Stomach (tissue), 8 donors: ENCODE measurements at regions not wholly inside any gene's neighbourhood (a gene's known extent, or its start where the extent isn't known, plus 50 kb on each side); places are given as distances from the start of the nearest gene placed in this dataset.

Experiments
- DNase-seq, 2 donors: peaks; one replicate each; pipeline versions ENCODE4 v3.0.0 to v3.0.0-alpha.2; 2013 to 2019
- H3K27ac ChIP-seq, 5 donors: fragments of 200-600 bp in 4 of 5; sonication (generic) in 4 of 5; one replicate each; pipeline ENCODE4 v1.5.1; 2013 to 2019; ENCODE audit warnings: mild to moderate bottlenecking in 1 of 5, moderate library complexity in 1 of 5
- H3K27me3 ChIP-seq, 3 donors: fragments of 200-600 bp; sonication (generic); one replicate each; pipeline ENCODE4 v1.5.1; 2017 to 2019; ENCODE audit warnings: mixed run types in 1 of 3
- H3K36me3 ChIP-seq, 4 donors: fragments of 200-600 bp; sonication (generic); 1 replicate in 3 of 4; 2 replicates in 1 of 4; pipeline ENCODE4 v1.5.1; 2016 to 2019
- H3K4me1 ChIP-seq, 4 donors: fragments of 200-600 bp; sonication (generic); one replicate each; pipeline ENCODE4 v1.5.1; 2016 to 2019
- H3K4me3 ChIP-seq, 4 donors: fragments of 200-600 bp; sonication (generic) in 3 of 4; one replicate each; pipeline ENCODE4 v1.5.1; 2016 to 2019; ENCODE audit warnings: mild to moderate bottlenecking in 1 of 4
- H3K9me3 ChIP-seq, 4 donors: fragments of 200-600 bp; sonication (generic); one replicate each; pipeline ENCODE4 v1.5.1; 2016 to 2019
- CTCF ChIP-seq, 7 experiments: fragments of 450-650 bp in 4 of 7; fragments of 200-600 bp in 3 of 7; sonication (generic) in 3 of 7; IDR thresholded peaks; one replicate each; pipeline ENCODE4 v1.5.1; 2016 to 2019; ENCODE audit warnings: antibody characterized with exemption in 7 of 7, control low read depth in 2 of 7, mild to moderate bottlenecking in 1 of 7
- EP300 ChIP-seq: sonication (generic); formaldehyde crosslinking; IDR thresholded peaks from one replicate; pipeline ENCODE4 v1.6.1; 2017; ENCODE audit warnings: antibody characterized with exemption
- POLR2A ChIP-seq, 4 donors: fragments of 450-650 bp; IDR thresholded peaks; one replicate each; pipeline ENCODE4 v1.6.1; 2016; ENCODE audit warnings: antibody characterized with exemption in 4 of 4, control low read depth in 2 of 4, mild to moderate bottlenecking in 1 of 4, moderate library complexity in 1 of 4
- POLR2AphosphoS5 ChIP-seq, 3 donors: sonication (generic); formaldehyde crosslinking; IDR thresholded peaks; one replicate each; pipeline ENCODE4 v1.6.1; 2016; ENCODE audit warnings: antibody characterized with exemption in 3 of 3
- WGBS, 5 donors: extraction: QIAGEN DNeasy Blood & Tissue Kit in 3 of 5; methylation state at CpG; one replicate each; pipeline versions ENCODE4 v1.1.5 to v1.1.7; 2013 to 2018; 5-methylcytosine and 5-hydroxymethylcytosine counted together
- intact Hi-C: fragments of 100-400 bp; cut with DNase I; formaldehyde crosslinking; loops from one replicate; pipeline ENCODE4 v1.15.1; 2023; ENCODE audit warnings: low total_unique reads
- donor health status: healthy with polysubstance abuse.
- donor health status: Bipolar disorder and iron deficiency.
- donor health status: healthy.

DNA sequence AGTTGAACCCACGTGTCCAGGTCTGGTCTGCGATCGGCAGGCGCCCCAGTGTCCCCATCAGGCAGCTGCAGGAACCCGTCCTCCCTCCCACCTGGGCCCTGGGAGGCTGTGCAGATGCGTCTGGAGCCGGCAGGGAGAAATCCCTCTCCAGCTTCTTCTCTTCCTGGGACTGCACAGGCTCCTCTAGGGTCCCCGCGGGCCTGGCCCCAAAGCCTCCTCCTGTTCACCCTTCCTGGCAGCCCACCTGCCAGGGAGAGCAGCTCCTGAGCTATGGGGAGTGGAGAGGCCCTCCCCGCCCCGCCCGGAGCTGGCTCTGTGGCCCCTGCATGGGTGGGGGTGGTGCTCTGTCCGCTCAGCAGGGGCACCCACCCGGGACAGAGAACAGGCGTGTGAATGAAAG is 179.2 kb upstream of the ALKAL2 start:
- no peaks in the 10 kb centered on the region for H3K36me3 ChIP-seq
- no peak for DNase-seq
- no peak overlapping the region for H3K4me3 ChIP-seq
- peaks cover 0 to 71% (median 23%) of the 10 kb centered on the region in 3 donors for H3K27me3 ChIP-seq
- H3K9me3 ChIP-seq = no peaks in the 10 kb centered on the region
- TF ChIP-seq CTCF (IDR thresholded peaks at IDR 0.05) (no peak), POLR2AphosphoS5 (IDR thresholded peaks at IDR 0.05) (no peak), POLR2A (IDR thresholded peaks at IDR 0.05) (no peak), EP300 (no peak)
- no peak overlapping the region for H3K27ac ChIP-seq
- intact Hi-C loops = no loop called here
- peaks cover 0 to 13% (median 5%) of the 10 kb centered on the region in 4 donors for H3K4me1 ChIP-seq
- 67 to 80% (median 71%) methylated on average over 12 to 15 of the region's 15 CpGs for WGBS, 5 donors

- H3K9me3 ChIP-seq = no peaks in the 10 kb centered on the region
- intact Hi-C loops = no loop called here
- no peaks in the 10 kb centered on the region for H3K36me3 ChIP-seq
- no peak for DNase-seq
- 79 to 89% (median 88%) methylated on average over 16 to 19 of the region's 19 CpGs for WGBS, 5 donors
- no peak overlapping the region for H3K27ac ChIP-seq
- no peak for TF ChIP-seq POLR2AphosphoS5 (IDR thresholded peaks at IDR 0.05)
- no peak for TF ChIP-seq EP300
- TF ChIP-seq POLR2A (IDR thresholded peaks at IDR 0.05) = no peak
- TF ChIP-seq CTCF (IDR thresholded peaks at IDR 0.05) = no peak
- H3K4me1 ChIP-seq = peaks cover 0 to 13% (median 5%) of the 10 kb centered on the region in 4 donors
- peaks cover 0 to 81% (median 23%) of the 10 kb centered on the region in 3 donors for H3K27me3 ChIP-seq
- H3K4me3 ChIP-seq = no peak overlapping the region
These were observed 176.8 kb upstream of the ALKAL2 start for GRCh38 chr2:464562-465309.

- no peaks in the 10 kb centered on the region for H3K9me3 ChIP-seq
- H3K4me3 ChIP-seq = no peak overlapping the region
- peak in 1 of 2 donors; percentile 42 for DNase-seq
- intact Hi-C loops = no loop called here
- H3K36me3 ChIP-seq = no peaks in the 10 kb centered on the region
- peaks cover 0 to 48% (median 0%) of the 10 kb centered on the region in 3 donors for H3K27me3 ChIP-seq
- WGBS, 5 donors = 46 to 58% (median 52%) methylated on average over 6 of the region's 6 CpGs
- H3K27ac ChIP-seq = no peak overlapping the region
- no peaks in the 10 kb centered on the region for H3K4me1 ChIP-seq
- TF ChIP-seq POLR2AphosphoS5 (IDR thresholded peaks at IDR 0.05) (no peak), CTCF (IDR thresholded peaks at IDR 0.05) (no peak), EP300 (no peak), POLR2A (IDR thresholded peaks at IDR 0.05) (no peak)
These were observed 173.0 kb upstream of the ALKAL2 start for GRCh38 chr2:460861-461260.

DNA sequence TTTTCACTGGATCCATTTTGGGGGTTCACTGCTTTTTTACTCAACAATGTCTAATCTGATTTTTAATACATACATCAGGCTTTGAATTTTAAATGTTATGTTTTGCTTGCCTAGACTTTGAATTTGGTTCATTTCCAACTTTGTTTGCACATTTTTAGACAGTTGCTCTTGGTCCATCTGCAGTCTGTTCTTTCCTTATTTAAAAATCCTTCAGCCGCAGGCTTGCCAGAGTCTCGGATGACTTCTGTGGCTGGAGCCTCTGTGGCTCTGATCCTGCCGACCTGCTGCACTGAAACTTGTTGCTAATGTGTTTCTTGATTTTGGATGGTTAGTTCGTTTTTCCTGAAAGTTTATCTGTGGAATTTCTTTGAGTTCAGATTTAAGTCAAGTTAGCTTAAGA is 172.0 kb upstream of the ALKAL2 start:
- no peak overlapping the region for H3K27ac ChIP-seq
- WGBS, 5 donors = 28 to 54% (median 45%) methylated on average over 4 of the region's 4 CpGs
- no peak overlapping the region for H3K4me3 ChIP-seq
- H3K4me1 ChIP-seq = no peaks in the 10 kb centered on the region
- TF ChIP-seq POLR2A (IDR thresholded peaks at IDR 0.05) (no peak), CTCF (IDR thresholded peaks at IDR 0.05) (no peak), EP300 (no peak), POLR2AphosphoS5 (IDR thresholded peaks at IDR 0.05) (no peak)
- intact Hi-C loops = no loop called here
- no peaks in the 10 kb centered on the region for H3K9me3 ChIP-seq
- H3K36me3 ChIP-seq = no peaks in the 10 kb centered on the region
- H3K27me3 ChIP-seq = peaks cover 0 to 40% (median 0%) of the 10 kb centered on the region in 3 donors
- no peak for DNase-seq
